HepG2 (cell line): ENCODE measurements at regions not wholly inside any gene's neighbourhood (a gene's known extent, or its start where the extent isn't known, plus 50 kb on each side); places are given as distances from the start of the nearest gene placed in this dataset.

Source experiments
- ATAC-seq: fragments of 200-7000 bp; cut with Tn5 transposase; 3 replicates; pipeline ENCODE4 v1.9.1; 2020; ENCODE audit warnings: mild to moderate bottlenecking, moderate library complexity
- BruUV-seq: library from RNA; stranded (reverse); fragments of 400-500 nt; replicated peaks from 2 replicates; lab custom pipeline; 2021; lab: Mats Ljungman, UMichigan
- CTCF ChIA-PET: fragments of 300-600 bp; formaldehyde crosslinking; extraction: SDS; loops from one replicate; lab custom pipeline; 2021; ENCODE audit warnings: low total read pairs, inconsistent platforms, low intra/inter-chr PET ratio; lab: Yijun Ruan, JAX
- POLR2A ChIA-PET: fragments of 350-600 bp; sonication (Branson Sonifier 250); formaldehyde crosslinking; loops from one replicate; lab custom pipeline; 2020; ENCODE audit warnings: antibody characterized with exemption, inconsistent platforms; lab: Yijun Ruan, JAX
- DNase-seq: peaks from one replicate; pipeline ENCODE4 v3.0.0-alpha.2; 2015; ENCODE audit warnings: low spot score
- FAIRE-seq: peaks from 3 replicates; lab custom pipeline; 2011; peaks lifted over from hg19 to GRCh38; lab: Jason Lieb, UNC
- H2AFZ ChIP-seq: one replicate; pipeline ENCODE4 v1.6.1; 2011; ENCODE audit warnings: low read length, inconsistent platforms
- H3K27ac ChIP-seq: fragments of 300-600 bp; 3 replicates; pipeline ENCODE4 v1.8.0; 2011; ENCODE audit warnings: mixed run types, mild to moderate bottlenecking, mixed read lengths, low read length, inconsistent platforms; ENCODE audit not compliant: insufficient read depth; ENCODE audit errors: extremely low read length
- H3K27me3 ChIP-seq, 2 experiments: fragments of 200-600 bp in 1 of 2; 2 replicates in 1 of 2; 3 replicates in 1 of 2; pipeline versions ENCODE4 v1.6.0 to v1.8.0; 2011; ENCODE audit warnings: low read length in 2 of 2, mild to moderate bottlenecking in 2 of 2, moderate library complexity in 2 of 2, inconsistent platforms in 1 of 2; ENCODE audit not compliant: insufficient read depth in 2 of 2, control insufficient read depth in 1 of 2
- H3K36me3 ChIP-seq, 2 experiments: fragments of 200-600 bp in 1 of 2; replicated peaks in 1 of 2; 2 replicates in 1 of 2; 3 replicates in 1 of 2; pipeline versions ENCODE4 v1.5.1 to v1.8.0; 2011; ENCODE audit warnings: low read length in 2 of 2, inconsistent platforms in 1 of 2; ENCODE audit not compliant: insufficient read depth in 2 of 2, control insufficient read depth in 1 of 2
- H3K4me1 ChIP-seq: 2 replicates; pipeline ENCODE4 v1.5.1; 2012; ENCODE audit warnings: low read length, inconsistent platforms; ENCODE audit not compliant: insufficient read depth
- H3K4me2 ChIP-seq: 2 replicates; pipeline ENCODE4 v1.6.0; 2011; ENCODE audit warnings: low read depth, low read length, inconsistent platforms
- H3K4me3 ChIP-seq, 3 experiments: fragments of 200-600 bp in 1 of 3; sonication (generic), shearing (Covaris generic) in 1 of 3; replicated peaks in 1 of 3; 2 replicates each; pipeline ENCODE4 v1.5.1; 2011 to 2016; ENCODE audit warnings: low read length in 3 of 3, inconsistent platforms in 2 of 3, low read depth in 2 of 3, mild to moderate bottlenecking in 2 of 3, control low read depth in 1 of 3, mixed read lengths in 1 of 3; ENCODE audit not compliant: insufficient read depth in 1 of 3
- H3K79me2 ChIP-seq: one replicate; pipeline ENCODE4 v1.6.1; 2011; ENCODE audit warnings: low read length, inconsistent platforms; ENCODE audit not compliant: insufficient read depth
- H3K9ac ChIP-seq: 2 replicates; pipeline ENCODE4 v1.6.0; 2011; ENCODE audit warnings: mild to moderate bottlenecking, low read depth, low read length, inconsistent platforms; ENCODE audit not compliant: insufficient read depth
- H3K9me3 ChIP-seq: 2 replicates; pipeline ENCODE4 v1.5.1; 2012; ENCODE audit warnings: mild to moderate bottlenecking, low read length
- H4K20me1 ChIP-seq: 2 replicates; pipeline ENCODE4 v1.6.0; 2011; ENCODE audit warnings: inconsistent platforms, mild to moderate bottlenecking, low read length, moderate library complexity; ENCODE audit not compliant: insufficient read depth
- DNMT1 ChIP-seq: sonication (generic); formaldehyde crosslinking; IDR thresholded peaks from 2 replicates; pipeline ENCODE4 v1.5.1; 2020; ENCODE audit warnings: mild to moderate bottlenecking, missing genetic modification reagents
- GFI1 ChIP-seq: sonication (generic); formaldehyde crosslinking; IDR thresholded peaks from 2 replicates; pipeline ENCODE4 v1.5.0; 2020; ENCODE audit warnings: missing genetic modification reagents, mild to moderate bottlenecking, borderline replicate concordance
- HNF4G ChIP-seq, 2 experiments: sonication (generic) in 1 of 2; formaldehyde crosslinking in 1 of 2; IDR thresholded peaks; 2 replicates each; pipeline versions ENCODE4 v1.4.0 to v1.6.1; 2011 to 2020; ENCODE audit warnings: borderline replicate concordance in 2 of 2, low read depth in 2 of 2, mild to moderate bottlenecking in 2 of 2, low read length in 1 of 2, missing genetic modification reagents in 1 of 2, moderate library complexity in 1 of 2
- SMYD3 ChIP-seq: sonication (generic); formaldehyde crosslinking; IDR thresholded peaks from 2 replicates; pipeline ENCODE4 v1.8.1; 2023; ENCODE audit warnings: mild to moderate bottlenecking, missing genetic modification reagents
- ZNF282 ChIP-seq: fragments of 450-650 bp; IDR thresholded peaks from 2 replicates; pipeline ENCODE4 v1.6.1; 2018; ENCODE audit not compliant: partially characterized antibody
- ZNF296 ChIP-seq: sonication (generic); formaldehyde crosslinking; conservative IDR thresholded peaks from 2 replicates; pipeline ENCODE4 v1.5.0; 2020; ENCODE audit warnings: mild to moderate bottlenecking, missing genetic modification reagents
- ZNF687 ChIP-seq: sonication (generic); formaldehyde crosslinking; IDR thresholded peaks from 2 replicates; pipeline ENCODE4 v1.5.1; 2020; ENCODE audit warnings: mild to moderate bottlenecking, missing genetic modification reagents, moderate library complexity
- in situ Hi-C: cut with HindIII; loops from 2 replicates; pipeline ENCODE4 v1.10.0; 2017; ENCODE audit warnings: low pct_unique_long_range_greater_than_20kb; ENCODE audit not compliant: extremely low pct_ligation_motif_present
- intact Hi-C: fragments of 100-400 bp; cut with micrococcal nuclease; formaldehyde crosslinking; loops from one replicate; pipeline ENCODE4 v1.10.0; 2022; ENCODE audit not compliant: unreplicated experiment
- TF ChIP-seq, protein P1 (sequence below): sonication (generic); formaldehyde crosslinking; IDR thresholded peaks from 2 replicates; pipeline ENCODE4 v1.5.0; 2020; ENCODE audit warnings: missing genetic modification reagents, mild to moderate bottlenecking, borderline replicate concordance

DNA sequence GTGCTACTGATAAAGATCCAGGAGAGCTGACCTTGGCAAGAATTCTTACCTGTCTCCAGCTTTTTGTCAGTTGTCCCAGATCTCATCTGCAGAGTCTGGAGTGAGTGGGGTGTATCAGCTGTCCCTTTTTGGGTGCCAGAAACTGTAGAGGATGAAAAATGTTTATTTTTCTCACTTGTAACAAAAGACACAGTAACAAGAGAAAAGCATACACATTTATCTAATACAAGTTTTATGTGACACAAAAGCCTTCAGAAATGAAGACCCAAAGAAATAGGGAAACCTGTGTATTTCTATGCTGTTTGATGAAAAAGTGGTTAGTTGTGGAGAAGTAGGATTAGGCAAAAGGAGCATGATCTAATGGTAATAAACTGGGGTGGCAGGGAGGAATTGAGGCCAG is 58.5 kb upstream of the NPVF start:
- Histone ChIP-seq H3K27me3 (no peaks in the 10 kb centered on the region), H3K79me2 (no peaks in the 10 kb centered on the region), H3K9ac (no peak overlapping the region), H3K4me1 (no peaks in the 10 kb centered on the region), H3K27ac (no peak overlapping the region), H3K4me2 (no peak overlapping the region), H2AFZ (no peak overlapping the region), H3K4me3 (no peak overlapping the region), H3K9me3 (no peaks in the 10 kb centered on the region), H4K20me1 (no peaks in the 10 kb centered on the region), H3K36me3 (no peaks in the 10 kb centered on the region)
- intact Hi-C loops: no loop called here
- no TSS peak for BruUV-seq
- POLR2A ChIA-PET: no interaction called here
- no peak for TF ChIP-seq ZNF296 (CRISPR knock-in tag)
- TF ChIP-seq, protein P1, sequence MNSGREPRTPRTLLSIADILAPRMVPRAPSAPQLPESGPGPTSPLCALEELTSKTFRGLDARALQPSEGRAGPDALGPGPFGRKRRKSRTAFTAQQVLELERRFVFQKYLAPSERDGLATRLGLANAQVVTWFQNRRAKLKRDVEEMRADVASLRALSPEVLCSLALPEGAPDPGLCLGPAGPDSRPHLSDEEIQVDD: no peak
- TF ChIP-seq GFI1 (CRISPR knock-in tag): no peak
- no peak for TF ChIP-seq ZNF687 (CRISPR knock-in tag)
- no peak for TF ChIP-seq DNMT1 (CRISPR knock-in tag)
- TF ChIP-seq ZNF282: no peak
- no peak for TF ChIP-seq SMYD3 (CRISPR knock-in tag)
- no peak for TF ChIP-seq HNF4G (IDR thresholded peaks at IDR 0.05; ENCODE audit: borderline replicate concordance, low read depth, low read length)
- TF ChIP-seq HNF4G (CRISPR knock-in tag; IDR thresholded peaks at IDR 0.05; ENCODE audit: borderline replicate concordance, low read depth): no peak
- no peak for ATAC-seq
- DNase-seq: no peak
- no peak for FAIRE-seq
- CTCF ChIA-PET: no interaction called here
- in situ Hi-C loops: no loop called here
